Loucy (cell line): ENCODE measurements at regions not wholly inside any gene's neighbourhood (a gene's known extent, or its start where the extent isn't known, plus 50 kb on each side); places are given as distances from the start of the nearest gene placed in this dataset.

Experiments used
- H2AFZ ChIP-seq: fragments of 200-600 bp; sonication (generic); 2 replicates; pipeline ENCODE4 v1.6.0; 2016; ENCODE audit warnings: antibody characterized with exemption, mild to moderate bottlenecking, low read length, moderate library complexity
- H3F3A ChIP-seq: fragments of 200-600 bp; 2 replicates; pipeline ENCODE4 v1.6.0; 2016; ENCODE audit warnings: antibody characterized with exemption, low read depth, mild to moderate bottlenecking
- H3K27me3 ChIP-seq: fragments of 200-600 bp; sonication (generic); 2 replicates; pipeline ENCODE4 v1.6.1; 2014; ENCODE audit warnings: low read length, mild to moderate bottlenecking; ENCODE audit not compliant: insufficient read depth, poor library complexity, severe bottlenecking
- H3K36me3 ChIP-seq: fragments of 200-600 bp; sonication (generic); 2 replicates; pipeline ENCODE4 v1.6.1; 2016; ENCODE audit warnings: low read length; ENCODE audit not compliant: insufficient read depth
- H3K4me1 ChIP-seq: fragments of 200-600 bp; sonication (generic); 2 replicates; pipeline ENCODE4 v1.5.1; 2014; ENCODE audit warnings: low read length, mild to moderate bottlenecking; ENCODE audit not compliant: insufficient read depth, poor library complexity, severe bottlenecking
- H3K4me2 ChIP-seq: fragments of 200-600 bp; sonication (generic); 2 replicates; pipeline ENCODE4 v1.6.0; 2014; ENCODE audit warnings: antibody characterized with exemption, low read length, low read depth, mild to moderate bottlenecking; ENCODE audit not compliant: poor library complexity, severe bottlenecking
- H3K4me3 ChIP-seq: fragments of 200-600 bp; sonication (generic); 2 replicates; pipeline ENCODE4 v1.5.1; 2014; ENCODE audit warnings: low read length, mild to moderate bottlenecking, mixed read lengths; ENCODE audit not compliant: poor library complexity, severe bottlenecking
- H3K79me2 ChIP-seq: fragments of 200-600 bp; sonication (generic); 2 replicates; pipeline ENCODE4 v1.6.1; 2014; ENCODE audit warnings: low read length; ENCODE audit not compliant: insufficient read depth
- H3K9ac ChIP-seq: fragments of 200-600 bp; sonication (generic); 2 replicates; pipeline ENCODE4 v1.6.0; 2014; ENCODE audit warnings: mild to moderate bottlenecking, low read depth, low read length, moderate library complexity; ENCODE audit not compliant: poor library complexity, severe bottlenecking
- H3K9me2 ChIP-seq: fragments of 200-600 bp; sonication (generic); replicated peaks from 2 replicates; pipeline ENCODE4 v1.6.1; 2016; ENCODE audit warnings: low read depth, low read length, mixed read lengths
- H3K9me3 ChIP-seq: fragments of 200-600 bp; sonication (generic); 2 replicates; pipeline ENCODE4 v1.6.1; 2014; ENCODE audit warnings: mild to moderate bottlenecking, antibody characterized with exemption, low read length, low read depth; ENCODE audit not compliant: insufficient read depth
- H4K20me1 ChIP-seq: fragments of 200-600 bp; sonication (generic); 2 replicates; pipeline ENCODE4 v1.6.0; 2014; ENCODE audit warnings: antibody characterized with exemption, low read length, mild to moderate bottlenecking; ENCODE audit not compliant: insufficient read depth, poor library complexity, severe bottlenecking
- CTCF ChIP-seq: fragments of 200-600 bp; sonication (generic); conservative IDR thresholded peaks from 2 replicates; pipeline ENCODE4 v1.5.1; 2014; ENCODE audit warnings: mild to moderate bottlenecking, antibody characterized with exemption, low read length
- EZH2phosphoT487 ChIP-seq: fragments of 200-600 bp; IDR thresholded peaks from 2 replicates; pipeline ENCODE4 v1.6.1; 2018; ENCODE audit warnings: antibody characterized with exemption, mild to moderate bottlenecking, moderate library complexity, borderline replicate concordance

- H3K9me3 ChIP-seq = no peaks in the 10 kb centered on the region
- H3K36me3 ChIP-seq = no peaks in the 10 kb centered on the region
- H3K27me3 ChIP-seq = no peaks in the 10 kb centered on the region
- H3K4me3 ChIP-seq = no peak overlapping the region
- H4K20me1 ChIP-seq = no peaks in the 10 kb centered on the region
- H3K79me2 ChIP-seq = no peaks in the 10 kb centered on the region
- H3K4me1 ChIP-seq = peaks cover 11% of the 10 kb centered on the region
- H3K9me2 ChIP-seq = no peaks in the 10 kb centered on the region
- TF ChIP-seq CTCF (no peak), EZH2phosphoT487 (no peak)
- H3K4me2 ChIP-seq = peak overlapping the region; percentile 64
- H2AFZ ChIP-seq = peak overlapping the region; percentile 89; the same call in 1 of the 2 replicates
- H3F3A ChIP-seq = no peaks in the 10 kb centered on the region
- no peak overlapping the region for H3K9ac ChIP-seq
These were observed 1889.3 kb upstream of the CELF4 start for GRCh38 chr18:39454866-39455265.

GRCh38 chr18:39453882-39454281, 1888.3 kb upstream of the CELF4 start:
- no peaks in the 10 kb centered on the region for H3F3A ChIP-seq
- peak overlapping the region; percentile 18 for H3K9ac ChIP-seq
- H3K4me2 ChIP-seq = peak overlapping the region; percentile 64
- no peaks in the 10 kb centered on the region for H4K20me1 ChIP-seq
- no peaks in the 10 kb centered on the region for H3K9me3 ChIP-seq
- H2AFZ ChIP-seq = peak overlapping the region; percentile 89
- H3K9me2 ChIP-seq = no peaks in the 10 kb centered on the region
- H3K4me1 ChIP-seq = peaks cover 11% of the 10 kb centered on the region
- no peaks in the 10 kb centered on the region for H3K36me3 ChIP-seq
- H3K79me2 ChIP-seq = no peaks in the 10 kb centered on the region
- no peak for TF ChIP-seq CTCF
- TF ChIP-seq EZH2phosphoT487 = no peak
- peak overlapping the region; percentile 63 for H3K4me3 ChIP-seq
- H3K27me3 ChIP-seq = no peaks in the 10 kb centered on the region

GRCh38 chr18:39453356-39453755, 1887.8 kb upstream of the CELF4 start:
- no peaks in the 10 kb centered on the region for H3K9me3 ChIP-seq
- H4K20me1 ChIP-seq = no peaks in the 10 kb centered on the region
- H3K4me2 ChIP-seq = peak overlapping the region; percentile 64
- H3K4me3 ChIP-seq = peak overlapping the region; percentile 63
- H3K79me2 ChIP-seq = no peaks in the 10 kb centered on the region
- no peaks in the 10 kb centered on the region for H3K9me2 ChIP-seq
- H3K9ac ChIP-seq = peak overlapping the region; percentile 18
- H3K36me3 ChIP-seq = no peaks in the 10 kb centered on the region
- TF ChIP-seq CTCF (no peak), EZH2phosphoT487 (no peak)
- H3K4me1 ChIP-seq = peaks cover 11% of the 10 kb centered on the region
- H3F3A ChIP-seq = no peaks in the 10 kb centered on the region
- H3K27me3 ChIP-seq = no peaks in the 10 kb centered on the region
- H2AFZ ChIP-seq = peak overlapping the region; percentile 89
